OCI-LY1 (cell line): ENCODE measurements at regions not wholly inside any gene's neighbourhood (a gene's known extent, or its start where the extent isn't known, plus 50 kb on each side); places are given as distances from the start of the nearest gene placed in this dataset.

Source experiments
- H2AFZ ChIP-seq: fragments of 200-600 bp; sonication (generic), shearing (Covaris generic); 2 replicates; pipeline ENCODE4 v1.6.0; 2014; ENCODE audit warnings: antibody characterized with exemption, mild to moderate bottlenecking, low read length
- H3F3A ChIP-seq: fragments of 200-600 bp; sonication (generic), shearing (Covaris generic); 2 replicates; pipeline ENCODE4 v1.6.0; 2014; ENCODE audit warnings: mild to moderate bottlenecking, antibody characterized with exemption, low read length, moderate library complexity; ENCODE audit not compliant: insufficient read depth
- H3K27ac ChIP-seq: fragments of 200-600 bp; sonication (generic); 2 replicates; pipeline ENCODE4 v1.5.1; 2014; ENCODE audit warnings: low read length, mixed run types, mild to moderate bottlenecking, low read depth; ENCODE audit not compliant: poor library complexity, severe bottlenecking
- H3K27me3 ChIP-seq: fragments of 200-600 bp; sonication (generic); 2 replicates; pipeline ENCODE4 v1.6.0; 2014; ENCODE audit warnings: antibody characterized with exemption, mild to moderate bottlenecking, low read length, moderate library complexity; ENCODE audit not compliant: insufficient read depth
- H3K36me3 ChIP-seq: fragments of 200-600 bp; sonication (generic); 2 replicates; pipeline ENCODE4 v1.6.1; 2014; ENCODE audit warnings: mild to moderate bottlenecking, antibody characterized with exemption, low read length, moderate library complexity, mixed read lengths; ENCODE audit not compliant: insufficient read depth
- H3K4me1 ChIP-seq: fragments of 200-600 bp; sonication (generic); 2 replicates; pipeline ENCODE4 v1.5.1; 2014; ENCODE audit warnings: mild to moderate bottlenecking, low read length, moderate library complexity; ENCODE audit not compliant: insufficient read depth, severe bottlenecking
- H3K4me2 ChIP-seq: fragments of 200-600 bp; sonication (generic), shearing (Covaris generic); 2 replicates; pipeline ENCODE4 v1.6.1; 2014; ENCODE audit warnings: low read length
- H3K4me3 ChIP-seq: fragments of 200-600 bp; sonication (generic); 2 replicates; pipeline ENCODE4 v1.5.1; 2014; ENCODE audit warnings: low read length, low read depth, mild to moderate bottlenecking, mixed read lengths; ENCODE audit not compliant: poor library complexity, severe bottlenecking
- H3K79me2 ChIP-seq: fragments of 200-600 bp; shearing (Covaris generic); 2 replicates; pipeline ENCODE4 v1.6.1; 2016; ENCODE audit warnings: mixed run types, low read length, mixed read lengths; ENCODE audit not compliant: insufficient read depth
- H3K9ac ChIP-seq: fragments of 200-600 bp; sonication (generic), shearing (Covaris generic); 2 replicates; pipeline ENCODE4 v1.6.1; 2014; ENCODE audit warnings: mild to moderate bottlenecking, low read length, mixed read lengths
- H3K9me2 ChIP-seq: fragments of 200-600 bp; sonication (generic), shearing (Covaris generic); 2 replicates; pipeline ENCODE4 v1.6.1; 2014; ENCODE audit warnings: low read depth, mild to moderate bottlenecking, low read length, mixed read lengths
- H3K9me3 ChIP-seq: fragments of 200-600 bp; shearing (Covaris generic); 2 replicates; pipeline ENCODE4 v1.6.1; 2014; ENCODE audit warnings: low read length, mixed read lengths
- H4K20me1 ChIP-seq: fragments of 200-600 bp; sonication (generic), shearing (Covaris generic); 2 replicates; pipeline ENCODE4 v1.6.0; 2016; ENCODE audit warnings: mild to moderate bottlenecking, low read length; ENCODE audit not compliant: insufficient read depth
- CTCF ChIP-seq: fragments of 200-600 bp; sonication (generic), shearing (Covaris generic); IDR thresholded peaks from 2 replicates; pipeline ENCODE4 v1.5.1; 2017; ENCODE audit warnings: mild to moderate bottlenecking, antibody characterized with exemption, low read length, moderate library complexity, mixed read lengths
- EZH2 ChIP-seq: fragments of 200-600 bp; sonication (generic), shearing (Covaris generic); IDR thresholded peaks from 2 replicates; pipeline ENCODE4 v1.8.0; 2017; ENCODE audit warnings: borderline replicate concordance, mixed run types, mild to moderate bottlenecking, antibody characterized with exemption, low read length, moderate library complexity, mixed read lengths

- H3K9ac ChIP-seq = no peak overlapping the region
- H3K4me1 ChIP-seq = peaks cover 1% of the 10 kb centered on the region
- no peaks in the 10 kb centered on the region for H3F3A ChIP-seq
- TF ChIP-seq EZH2 = no peak
- no peak for TF ChIP-seq CTCF
- no peak overlapping the region for H3K4me3 ChIP-seq
- no peak overlapping the region for H3K27ac ChIP-seq
- no peaks in the 10 kb centered on the region for H3K79me2 ChIP-seq
- H3K4me2 ChIP-seq = no peak overlapping the region
- no peaks in the 10 kb centered on the region for H3K36me3 ChIP-seq
- H3K9me2 ChIP-seq = no peaks in the 10 kb centered on the region
- no peaks in the 10 kb centered on the region for H4K20me1 ChIP-seq
- no peaks in the 10 kb centered on the region for H3K27me3 ChIP-seq
- H3K9me3 ChIP-seq = peaks cover 4% of the 10 kb centered on the region; the same call in 1 of the 2 replicates
- H2AFZ ChIP-seq = no peak overlapping the region
Observed at GRCh38 chr5:124554746-124555578, 191.5 kb downstream of the ZNF608 start.

GRCh38 chr5:124553911-124554310 lies 192.5 kb downstream of the ZNF608 start:
- no peak overlapping the region for H2AFZ ChIP-seq
- H4K20me1 ChIP-seq = no peaks in the 10 kb centered on the region
- peaks cover 4% of the 10 kb centered on the region; the same call in 1 of the 2 replicates for H3K9me3 ChIP-seq
- H3K27ac ChIP-seq = no peak overlapping the region
- H3K79me2 ChIP-seq = no peaks in the 10 kb centered on the region
- no peaks in the 10 kb centered on the region for H3K4me1 ChIP-seq
- H3F3A ChIP-seq = no peaks in the 10 kb centered on the region
- H3K36me3 ChIP-seq = no peaks in the 10 kb centered on the region
- no peak overlapping the region for H3K4me2 ChIP-seq
- no peak overlapping the region for H3K4me3 ChIP-seq
- no peaks in the 10 kb centered on the region for H3K9me2 ChIP-seq
- no peak for TF ChIP-seq EZH2
- no peak for TF ChIP-seq CTCF
- no peak overlapping the region for H3K9ac ChIP-seq
- no peaks in the 10 kb centered on the region for H3K27me3 ChIP-seq

- Histone ChIP-seq H3K9me3 (no peaks in the 10 kb centered on the region), H3K4me2 (no peak overlapping the region), H3K27ac (no peak overlapping the region), H3K36me3 (no peaks in the 10 kb centered on the region), H4K20me1 (no peaks in the 10 kb centered on the region), H3F3A (no peaks in the 10 kb centered on the region), H3K79me2 (no peaks in the 10 kb centered on the region), H3K9ac (no peak overlapping the region), H3K27me3 (no peaks in the 10 kb centered on the region), H3K4me3 (no peak overlapping the region), H3K4me1 (no peaks in the 10 kb centered on the region), H2AFZ (no peak overlapping the region), H3K9me2 (no peaks in the 10 kb centered on the region)
- TF ChIP-seq CTCF = no peak
- TF ChIP-seq EZH2 = no peak
Observed at GRCh38 chr5:124552526-124552925, 193.9 kb downstream of the ZNF608 start.
